Cardiac fibroblast (primary cell): ENCODE measurements at regions not wholly inside any gene's neighbourhood (a gene's known extent, or its start where the extent isn't known, plus 50 kb on each side); places are given as distances from the start of the nearest gene placed in this dataset.
"Not testable (repeated sequence)": the region's sequence is repeated elsewhere in the genome, so short reads cannot be mapped to it uniquely, and the experiment has no call there.

Experiments used
- DNase-seq, 2 donors: peaks; one replicate each; pipeline versions ENCODE4 v3.0.0 to v3.0.0-alpha.2; 2010; ENCODE audit warnings: low read depth in 2 of 2
- H3K4me3 ChIP-seq, 2 donors: replicated peaks in 1 of 2; 1 replicate in 1 of 2; 2 replicates in 1 of 2; pipeline ENCODE4 v1.5.1; 2011; ENCODE audit warnings: low read depth in 2 of 2, low read length in 2 of 2, mild to moderate bottlenecking in 2 of 2, moderate library complexity in 1 of 2
- CTCF ChIP-seq: IDR thresholded peaks from one replicate; pipeline ENCODE4 v1.5.1; 2011; ENCODE audit warnings: low read depth, mild to moderate bottlenecking, low read length, inconsistent platforms

DNA sequence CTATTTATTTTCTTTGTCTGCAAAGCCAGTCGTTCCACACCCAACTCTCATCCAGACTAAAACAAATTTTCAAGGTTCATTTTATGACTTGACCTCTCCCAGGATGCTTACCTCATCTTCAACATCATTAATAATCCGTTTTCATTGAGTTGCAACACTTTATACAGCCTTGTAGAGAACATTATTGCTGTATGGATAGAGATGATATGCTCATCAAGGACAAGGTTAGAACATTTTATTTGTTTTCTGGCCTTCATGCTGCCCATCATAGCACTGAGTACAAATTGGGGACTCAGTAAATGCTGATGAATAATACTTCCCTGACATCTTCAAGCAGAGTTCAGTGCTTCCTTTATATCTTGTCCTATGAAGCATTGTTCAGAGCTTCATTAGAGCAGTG, 120.2 kb downstream of the OXSM start:
- DNase-seq, result no peak
- H3K4me3 ChIP-seq, result no peak overlapping the region
- TF ChIP-seq CTCF, result no peak

DNA sequence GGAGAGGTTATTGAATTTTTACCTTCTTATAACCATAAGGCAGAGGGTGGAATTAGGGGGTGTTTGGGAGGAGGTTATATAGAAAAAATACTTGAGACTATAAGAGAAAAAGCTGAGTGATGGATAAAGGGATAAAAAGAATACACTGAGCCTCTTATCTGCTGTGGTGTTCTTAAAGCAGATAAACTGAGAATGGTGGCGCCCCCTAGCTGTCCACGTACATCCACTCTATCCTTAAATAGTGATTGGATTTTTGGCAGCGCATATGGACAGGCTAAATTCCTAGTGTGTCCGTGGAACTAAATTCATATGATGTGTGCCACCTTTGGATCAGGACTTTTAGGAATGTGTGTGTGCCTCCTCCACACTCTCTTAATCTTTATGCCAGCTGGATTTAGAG, 121.1 kb downstream of the OXSM start:
- H3K4me3 ChIP-seq, result no peak overlapping the region
- TF ChIP-seq CTCF, result peak; percentile 26
- DNase-seq, result peak; percentile 10 to 48

DNA sequence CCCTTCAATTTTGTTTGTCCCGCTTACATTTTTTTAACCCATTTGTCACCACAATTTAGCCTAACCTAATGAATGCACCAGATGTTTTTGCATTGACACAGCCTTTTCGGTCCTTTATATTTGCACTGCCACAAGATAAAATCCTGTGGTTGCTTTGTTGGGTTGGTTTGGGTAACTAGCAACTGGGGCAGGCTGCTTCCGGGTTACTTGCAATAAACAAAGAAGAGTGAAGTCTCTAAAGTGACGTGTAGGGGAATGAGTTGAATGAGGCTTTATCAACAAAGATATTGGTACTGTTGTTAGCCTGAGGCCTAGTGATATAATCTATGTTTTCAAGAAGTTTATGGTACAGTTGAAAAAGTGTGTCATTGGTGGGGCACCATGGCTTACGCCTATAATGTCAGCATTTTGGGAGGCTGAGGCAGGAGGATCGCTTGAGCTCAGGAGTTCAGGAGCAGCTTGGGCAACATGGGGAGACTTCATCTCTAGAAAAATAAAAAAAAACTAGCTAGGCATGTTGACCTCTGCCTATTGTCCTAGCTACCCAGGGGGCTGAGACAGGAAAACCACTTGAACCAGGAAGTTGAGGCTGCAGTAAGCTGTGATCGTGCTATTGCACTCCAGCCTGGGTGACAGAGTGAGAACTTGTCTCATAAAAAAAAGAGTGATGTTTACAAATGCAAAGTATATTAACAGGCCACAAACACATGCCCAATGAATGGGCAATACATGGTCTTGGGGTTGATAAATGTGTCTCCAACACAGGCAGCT, 121.8 kb downstream of the OXSM start:
- no peak for DNase-seq
- no peak for TF ChIP-seq CTCF
- no peak overlapping the region for H3K4me3 ChIP-seq

DNA sequence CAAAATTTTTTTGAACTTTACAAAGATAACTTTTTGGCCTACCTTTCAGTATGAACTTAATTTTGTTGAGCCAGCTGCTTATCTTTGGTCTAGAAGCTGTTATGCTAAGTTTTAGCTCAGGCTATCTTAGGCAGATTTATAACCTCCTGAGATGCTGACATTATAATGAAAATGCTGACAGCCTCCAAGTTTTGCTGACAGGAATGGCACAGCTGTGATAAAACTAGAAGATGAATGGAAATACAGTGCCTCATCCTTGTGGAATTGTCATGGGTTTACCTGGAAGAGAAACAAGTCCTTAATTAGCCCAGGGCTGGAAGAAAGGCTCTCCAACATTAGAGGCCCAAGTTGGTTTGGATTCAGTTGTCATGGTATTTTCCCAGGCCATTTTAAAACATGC, 123.3 kb downstream of the OXSM start:
- no peak for TF ChIP-seq CTCF
- DNase-seq, result no peak
- H3K4me3 ChIP-seq, result no peak overlapping the region

DNA sequence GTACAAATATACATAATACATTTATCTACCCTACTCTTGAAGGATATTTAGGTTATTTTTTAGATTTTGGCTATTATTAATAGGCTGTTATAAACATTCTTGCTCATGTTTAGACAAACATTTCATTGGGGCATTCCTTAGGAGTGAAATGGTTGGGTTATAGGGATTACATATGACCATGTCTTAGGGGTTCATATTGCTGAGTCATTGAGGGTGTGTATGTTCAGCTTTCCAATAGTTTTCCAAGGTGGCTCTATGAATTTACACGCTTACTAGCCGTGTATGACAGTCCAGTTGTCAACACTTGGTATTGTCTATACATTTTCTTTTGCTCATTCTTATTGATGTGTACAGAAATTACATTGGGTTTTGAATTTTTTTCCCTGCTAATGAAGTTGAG, 125.8 kb downstream of the OXSM start:
- no peak for TF ChIP-seq CTCF
- DNase-seq, result no peak
- no peak overlapping the region for H3K4me3 ChIP-seq

- no peak for TF ChIP-seq CTCF
- no peak for DNase-seq
- H3K4me3 ChIP-seq, result no peak overlapping the region
Observed at GRCh38 chr3:25916321-25916720, 126.4 kb downstream of the OXSM start.

DNA sequence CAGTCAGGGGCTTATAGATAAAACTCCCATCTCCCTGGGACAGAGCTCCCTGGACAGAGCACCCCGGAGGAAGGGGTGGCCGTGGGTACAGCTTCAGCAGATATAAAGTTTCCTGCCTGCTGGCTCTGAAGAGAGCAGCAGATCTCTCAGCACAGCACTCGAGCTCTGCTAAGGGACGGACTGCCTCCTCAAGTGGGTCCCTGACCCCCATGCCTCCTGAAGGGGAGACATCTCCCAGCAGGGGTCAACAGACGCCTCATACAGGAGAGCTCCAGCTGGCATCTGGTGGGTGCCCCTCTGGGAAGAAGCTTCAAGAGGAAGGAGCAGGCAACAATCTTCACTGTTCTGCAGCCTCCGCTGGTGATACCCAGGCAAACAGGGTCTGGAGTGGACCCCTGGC, 142.1 kb downstream of the OXSM start:
- DNase-seq, H3K4me3 ChIP-seq: not testable (repeated sequence)
